LNCaP clone FGC (cell line): ENCODE measurements at regions not wholly inside any gene's neighbourhood (a gene's known extent, or its start where the extent isn't known, plus 50 kb on each side); places are given as distances from the start of the nearest gene placed in this dataset.

Experiments
- DNase-seq: peaks from one replicate; pipeline ENCODE4 v3.0.0-alpha.2; 2011; ENCODE audit warnings: low read depth
- H3K4me3 ChIP-seq: 2 replicates; pipeline ENCODE4 v1.5.1; 2011; ENCODE audit warnings: mild to moderate bottlenecking, low read depth, low read length, control low read depth
- TF ChIP-seq, protein P1 (sequence below): IDR thresholded peaks from 2 replicates; pipeline ENCODE4 v1.5.1; 2012; ENCODE audit warnings: mild to moderate bottlenecking; ENCODE audit not compliant: control insufficient read depth, insufficient read depth; ENCODE audit errors: extremely low read depth

DNA sequence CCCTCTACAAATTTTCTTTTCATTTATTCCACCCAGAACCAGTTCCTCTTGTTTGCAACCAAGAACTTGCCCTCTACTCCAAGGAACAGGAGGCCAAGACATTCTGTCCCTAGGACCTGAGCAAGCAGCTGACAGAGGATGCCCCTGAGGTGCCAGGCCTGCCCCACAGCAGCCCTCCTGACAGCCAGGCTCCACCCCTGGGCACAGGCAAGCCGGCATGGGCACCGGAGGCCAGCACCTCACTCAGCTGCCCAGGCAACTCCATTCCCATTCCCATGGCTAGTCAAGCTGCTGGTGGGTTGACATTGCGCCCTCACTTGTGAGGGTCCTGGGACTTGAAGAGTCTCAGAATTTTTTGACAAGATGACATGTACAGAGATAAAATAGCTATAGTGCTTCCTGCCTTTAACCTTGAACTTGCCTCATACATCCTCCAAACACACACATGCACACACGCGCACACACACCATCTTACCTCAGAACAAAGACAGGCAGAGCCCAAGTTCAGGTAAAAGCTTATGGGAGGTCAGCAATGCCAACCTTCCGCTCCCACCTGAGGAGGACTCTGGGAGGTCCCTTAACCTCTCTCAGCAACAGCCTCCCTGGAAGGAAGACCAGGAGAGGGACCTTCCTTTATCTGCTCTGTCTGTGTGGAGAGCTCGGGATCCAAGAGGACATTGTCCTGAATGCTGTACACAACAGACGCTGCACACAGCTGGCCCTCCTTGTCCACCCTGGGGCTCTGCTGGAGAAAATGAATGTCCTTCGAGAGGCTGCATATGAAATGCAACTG is 620.9 kb upstream of the CADM1 start:
- DNase-seq = no peak
- no peak overlapping the region for H3K4me3 ChIP-seq
- TF ChIP-seq, protein P1, sequence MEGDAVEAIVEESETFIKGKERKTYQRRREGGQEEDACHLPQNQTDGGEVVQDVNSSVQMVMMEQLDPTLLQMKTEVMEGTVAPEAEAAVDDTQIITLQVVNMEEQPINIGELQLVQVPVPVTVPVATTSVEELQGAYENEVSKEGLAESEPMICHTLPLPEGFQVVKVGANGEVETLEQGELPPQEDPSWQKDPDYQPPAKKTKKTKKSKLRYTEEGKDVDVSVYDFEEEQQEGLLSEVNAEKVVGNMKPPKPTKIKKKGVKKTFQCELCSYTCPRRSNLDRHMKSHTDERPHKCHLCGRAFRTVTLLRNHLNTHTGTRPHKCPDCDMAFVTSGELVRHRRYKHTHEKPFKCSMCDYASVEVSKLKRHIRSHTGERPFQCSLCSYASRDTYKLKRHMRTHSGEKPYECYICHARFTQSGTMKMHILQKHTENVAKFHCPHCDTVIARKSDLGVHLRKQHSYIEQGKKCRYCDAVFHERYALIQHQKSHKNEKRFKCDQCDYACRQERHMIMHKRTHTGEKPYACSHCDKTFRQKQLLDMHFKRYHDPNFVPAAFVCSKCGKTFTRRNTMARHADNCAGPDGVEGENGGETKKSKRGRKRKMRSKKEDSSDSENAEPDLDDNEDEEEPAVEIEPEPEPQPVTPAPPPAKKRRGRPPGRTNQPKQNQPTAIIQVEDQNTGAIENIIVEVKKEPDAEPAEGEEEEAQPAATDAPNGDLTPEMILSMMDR = no peak

DNA sequence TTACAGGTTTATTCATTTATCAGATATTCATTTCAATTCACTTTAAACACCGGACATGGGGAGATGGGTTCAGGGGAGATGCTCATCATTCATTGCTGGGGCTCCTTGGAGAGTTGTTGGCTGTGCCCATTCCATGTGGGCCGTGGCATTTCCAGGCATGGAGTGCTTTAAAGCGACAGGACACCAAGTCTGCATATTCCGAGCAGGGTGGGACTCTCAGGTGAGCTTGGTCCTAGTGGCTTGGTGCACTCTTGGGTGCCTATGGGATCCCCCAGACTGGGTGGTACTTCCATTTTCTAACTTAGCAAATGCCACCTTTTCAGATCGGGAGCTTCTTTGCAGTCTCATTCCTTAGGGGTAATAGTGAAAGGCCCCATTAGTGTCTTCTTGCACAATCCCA is 619.5 kb upstream of the CADM1 start:
- no peak overlapping the region for H3K4me3 ChIP-seq
- TF ChIP-seq, protein P1 = no peak
- no peak for DNase-seq

DNA sequence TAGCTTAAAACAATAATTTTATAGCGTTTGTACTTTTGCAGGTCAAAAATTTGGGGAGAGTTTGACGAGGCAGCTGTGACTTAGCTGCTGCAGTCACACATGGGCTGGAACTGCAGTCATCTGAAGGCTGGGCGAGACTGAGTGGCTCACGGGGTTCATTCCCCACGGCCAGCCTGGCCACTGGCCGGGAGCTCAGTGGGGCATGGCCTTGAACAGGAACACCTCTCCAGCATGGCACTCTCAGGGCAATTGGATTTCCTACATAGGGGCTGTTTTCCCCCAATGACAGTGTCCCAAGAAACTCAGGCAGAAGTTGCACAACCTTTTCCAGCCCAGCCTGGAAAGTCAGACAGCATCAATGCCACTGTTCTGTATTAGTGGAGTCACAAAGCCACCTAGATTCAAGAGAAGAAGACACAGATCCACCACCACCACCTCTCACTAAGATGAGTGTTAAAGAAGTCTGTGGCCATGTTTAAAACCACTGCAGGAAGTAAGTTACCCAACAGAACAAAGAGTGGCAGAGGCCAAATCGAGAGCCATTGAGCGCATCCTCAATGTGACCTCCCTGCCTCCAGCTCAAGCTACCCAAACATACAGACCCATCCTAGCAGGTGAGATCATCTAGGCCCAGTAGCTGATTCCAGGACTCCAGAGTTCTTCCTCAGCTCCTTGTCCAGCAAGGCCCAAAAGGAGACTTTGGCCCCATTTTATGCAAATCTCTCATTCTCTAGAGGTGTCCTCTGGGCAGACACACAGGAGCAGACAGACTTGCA is 618.7 kb upstream of the CADM1 start:
- TF ChIP-seq, protein P1 = no peak
- DNase-seq = no peak
- no peak overlapping the region for H3K4me3 ChIP-seq

DNA sequence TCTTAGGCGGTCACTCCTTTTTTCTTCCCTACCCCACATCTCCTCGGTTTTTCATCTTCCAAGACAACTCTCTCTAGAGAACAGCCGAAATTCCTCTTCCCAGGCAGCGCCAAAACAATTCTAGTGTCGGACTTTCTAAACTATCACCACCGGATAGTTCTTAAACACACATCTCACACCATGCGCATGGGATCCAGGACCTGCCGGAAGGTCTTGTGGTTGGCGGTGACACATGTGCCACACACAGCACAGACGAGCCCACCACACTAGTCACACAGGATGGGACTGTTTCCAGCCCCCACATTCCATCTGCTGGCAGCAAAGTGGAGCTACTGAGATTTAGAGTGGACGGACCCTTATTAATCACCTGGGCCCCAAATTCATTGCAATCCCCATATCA is 614.9 kb upstream of the CADM1 start:
- TF ChIP-seq, protein P1 = no peak
- no peak overlapping the region for H3K4me3 ChIP-seq
- DNase-seq = no peak

DNA sequence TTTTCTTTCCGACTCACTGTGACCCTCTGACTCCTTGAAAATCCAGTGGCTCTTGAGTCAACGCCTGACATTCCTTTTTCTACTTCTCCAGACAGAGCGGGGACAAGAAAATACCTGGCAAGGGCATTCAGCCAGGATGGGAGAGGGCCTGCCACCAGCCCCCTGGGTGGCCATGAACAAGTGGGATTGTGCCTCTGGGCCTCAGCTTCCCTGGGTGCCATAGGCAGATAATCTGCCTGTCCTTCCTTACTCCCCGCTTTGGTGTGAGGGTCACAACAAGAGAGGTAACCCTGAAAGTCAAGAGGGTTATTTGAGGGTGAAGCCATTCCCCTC is 613.9 kb upstream of the CADM1 start:
- TF ChIP-seq, protein P1 = no peak
- no peak overlapping the region for H3K4me3 ChIP-seq
- no peak for DNase-seq

DNA sequence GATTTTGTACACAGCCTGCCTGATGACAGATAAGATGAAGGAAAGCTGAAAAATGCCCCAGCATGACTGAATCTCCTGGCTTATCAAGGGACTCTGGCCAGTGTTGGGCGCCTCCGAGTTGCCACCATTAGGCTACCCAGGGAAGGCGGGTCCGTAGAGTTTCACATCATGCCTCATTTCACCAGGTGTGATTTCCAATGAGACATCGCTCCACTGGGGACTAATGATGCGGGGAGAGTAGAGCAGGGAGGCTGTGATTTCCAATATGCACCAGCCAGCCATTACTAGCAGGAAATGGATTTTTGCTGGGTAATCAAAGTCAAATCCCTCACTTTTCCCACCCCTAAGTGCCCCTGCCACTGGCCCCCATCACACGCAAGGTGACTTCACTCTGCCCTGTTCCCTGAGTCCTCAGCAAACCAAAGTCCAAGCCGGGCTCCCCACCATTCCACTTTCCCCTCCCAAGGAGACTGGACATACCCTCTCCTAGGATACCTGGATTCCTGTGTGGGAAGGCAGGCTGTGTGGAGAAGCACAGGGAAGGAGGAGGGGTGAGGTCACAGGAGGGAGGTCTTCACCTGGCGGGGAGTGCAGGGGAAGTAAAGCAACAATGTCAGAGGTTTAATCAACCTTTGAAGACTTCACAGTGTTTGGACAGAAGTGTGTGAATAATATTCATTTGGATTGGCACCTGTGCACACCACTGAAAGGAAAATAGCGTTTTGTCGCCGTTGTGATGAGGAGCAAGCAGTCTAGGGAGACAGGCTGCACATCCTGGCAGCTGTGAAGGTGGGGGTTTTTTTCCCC is 613.3 kb upstream of the CADM1 start:
- TF ChIP-seq, protein P1 = no peak
- H3K4me3 ChIP-seq = no peak overlapping the region
- no peak for DNase-seq
